A673 (cell line): ENCODE measurements at regions not wholly inside any gene's neighbourhood (a gene's known extent, or its start where the extent isn't known, plus 50 kb on each side); places are given as distances from the start of the nearest gene placed in this dataset.

ENCODE experiments used
- BruUV-seq: library from RNA; stranded (reverse); fragments of 400-500 nt; replicated peaks from 2 replicates; lab custom pipeline; 2021; lab: Mats Ljungman, UMichigan
- CTCF ChIA-PET: fragments of 300-600 bp; sonication (Branson Sonifier 250); formaldehyde crosslinking; loops from one replicate; lab custom pipeline; 2022; ENCODE audit warnings: antibody characterized with exemption; lab: Charles Lee
- POLR2A ChIA-PET: fragments of 300-600 bp; sonication (Branson Sonifier 250); formaldehyde crosslinking; loops from one replicate; lab custom pipeline; 2022; ENCODE audit warnings: antibody characterized with exemption; ENCODE audit not compliant: low non-redundant PET; lab: Charles Lee
- DNase-seq: peaks from one replicate; pipeline ENCODE4 v3.0.0-alpha.2; 2015; ENCODE audit warnings: low spot score
- H3K27ac ChIP-seq: fragments of 200-600 bp; sonication (generic); 2 replicates; pipeline ENCODE4 v1.5.1; 2016; ENCODE audit warnings: mixed run types, low read depth, mild to moderate bottlenecking, mixed read lengths, antibody characterized with exemption, low read length; ENCODE audit not compliant: poor library complexity, severe bottlenecking
- H3K27me3 ChIP-seq: fragments of 200-600 bp; sonication (generic); replicated peaks from 2 replicates; pipeline ENCODE4 v1.6.1; 2017; ENCODE audit warnings: mixed run types, low read depth, mild to moderate bottlenecking, mixed read lengths, antibody characterized with exemption, low read length; ENCODE audit not compliant: insufficient read depth, poor library complexity
- H3K36me3 ChIP-seq: fragments of 200-600 bp; sonication (generic); 2 replicates; pipeline ENCODE4 v1.6.1; 2016; ENCODE audit warnings: mixed run types, mild to moderate bottlenecking, mixed read lengths, antibody characterized with exemption, low read length; ENCODE audit not compliant: insufficient read depth, poor library complexity, severe bottlenecking
- H3K4me1 ChIP-seq: fragments of 200-600 bp; sonication (generic); 2 replicates; pipeline ENCODE4 v1.6.1; 2017; ENCODE audit warnings: mixed run types, mild to moderate bottlenecking, mixed read lengths, antibody characterized with exemption, low read length; ENCODE audit not compliant: insufficient read depth, poor library complexity, severe bottlenecking
- H3K4me3 ChIP-seq: fragments of 200-600 bp; sonication (generic); 2 replicates; pipeline ENCODE4 v1.5.1; 2016; ENCODE audit warnings: low read depth, mixed run types, mild to moderate bottlenecking, mixed read lengths, low read length; ENCODE audit not compliant: poor library complexity, severe bottlenecking
- H3K9me3 ChIP-seq: fragments of 200-600 bp; sonication (generic); 2 replicates; pipeline ENCODE4 v1.6.1; 2016; ENCODE audit warnings: mixed run types, low read depth, mild to moderate bottlenecking, mixed read lengths, antibody characterized with exemption, low read length; ENCODE audit not compliant: poor library complexity, severe bottlenecking
- CTCF ChIP-seq: fragments of 300-800, 200-600 bp; sonication (generic); conservative IDR thresholded peaks from 2 replicates; pipeline ENCODE4 v1.5.1; 2017; ENCODE audit warnings: low read depth, mild to moderate bottlenecking, antibody characterized with exemption, low read length, moderate library complexity, mixed read lengths
- EZH2 ChIP-seq: fragments of 200-600 bp; sonication (generic); IDR thresholded peaks from 2 replicates; pipeline ENCODE4 v1.6.1; 2017; ENCODE audit warnings: borderline replicate concordance, low read depth, mild to moderate bottlenecking, mixed read lengths, antibody characterized with exemption, low read length; ENCODE audit not compliant: poor library complexity, severe bottlenecking
- intact Hi-C: fragments of 100-400 bp; cut with micrococcal nuclease; formaldehyde crosslinking; loops from one replicate; pipeline ENCODE4 v1.10.0; 2022; ENCODE audit not compliant: unreplicated experiment

DNA sequence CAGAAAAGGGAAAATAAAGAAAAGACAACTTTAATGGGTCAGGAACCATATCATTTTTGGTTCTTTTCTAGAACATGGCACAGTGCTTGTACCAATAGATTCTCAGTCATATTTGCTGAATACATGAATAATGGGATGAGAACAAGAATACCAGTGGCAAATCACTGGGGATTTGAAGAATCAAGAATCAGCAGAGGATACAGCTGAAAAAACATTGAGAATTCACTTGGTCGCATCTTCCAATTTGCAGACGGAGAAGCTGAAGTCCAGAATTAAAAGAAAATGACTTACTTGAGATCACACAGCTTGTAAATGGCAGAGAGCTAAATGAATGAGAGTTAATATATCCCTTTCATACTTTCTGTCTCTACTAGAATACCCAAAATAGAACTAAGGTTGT, 362.2 kb downstream of the RAD51AP2 start:
- no peaks in the 10 kb centered on the region for H3K4me1 ChIP-seq
- H3K9me3 ChIP-seq = no peaks in the 10 kb centered on the region
- no peak for DNase-seq
- ChIA-PET POLR2A (no interaction called here), CTCF (no interaction called here)
- H3K36me3 ChIP-seq = no peaks in the 10 kb centered on the region
- BruUV-seq = no TSS peak
- intact Hi-C loops = no loop called here
- H3K4me3 ChIP-seq = no peak overlapping the region
- H3K27ac ChIP-seq = no peak overlapping the region
- H3K27me3 ChIP-seq = no peaks in the 10 kb centered on the region
- TF ChIP-seq EZH2 = no peak
- no peak for TF ChIP-seq CTCF

GRCh38 chr2:17149945-17150344, 368.3 kb downstream of the RAD51AP2 start:
- Histone ChIP-seq H3K27me3 (peaks cover 8% of the 10 kb centered on the region), H3K4me3 (no peak overlapping the region), H3K9me3 (no peaks in the 10 kb centered on the region), H3K4me1 (no peaks in the 10 kb centered on the region), H3K27ac (no peak overlapping the region), H3K36me3 (no peaks in the 10 kb centered on the region)
- POLR2A ChIA-PET = interaction anchor here (0.7 kb wide), 1 partner anchor 148 kb away, joined by 4 read pairs; no protein-coding TSS in a partner anchor
- TF ChIP-seq CTCF (no peak), EZH2 (no peak)
- CTCF ChIA-PET = no interaction called here
- DNase-seq = no peak
- BruUV-seq = no TSS peak
- intact Hi-C loops = loop anchor here (2.0 kb wide), 1 partner anchor 377 kb away; no protein-coding TSS in a partner anchor

DNA sequence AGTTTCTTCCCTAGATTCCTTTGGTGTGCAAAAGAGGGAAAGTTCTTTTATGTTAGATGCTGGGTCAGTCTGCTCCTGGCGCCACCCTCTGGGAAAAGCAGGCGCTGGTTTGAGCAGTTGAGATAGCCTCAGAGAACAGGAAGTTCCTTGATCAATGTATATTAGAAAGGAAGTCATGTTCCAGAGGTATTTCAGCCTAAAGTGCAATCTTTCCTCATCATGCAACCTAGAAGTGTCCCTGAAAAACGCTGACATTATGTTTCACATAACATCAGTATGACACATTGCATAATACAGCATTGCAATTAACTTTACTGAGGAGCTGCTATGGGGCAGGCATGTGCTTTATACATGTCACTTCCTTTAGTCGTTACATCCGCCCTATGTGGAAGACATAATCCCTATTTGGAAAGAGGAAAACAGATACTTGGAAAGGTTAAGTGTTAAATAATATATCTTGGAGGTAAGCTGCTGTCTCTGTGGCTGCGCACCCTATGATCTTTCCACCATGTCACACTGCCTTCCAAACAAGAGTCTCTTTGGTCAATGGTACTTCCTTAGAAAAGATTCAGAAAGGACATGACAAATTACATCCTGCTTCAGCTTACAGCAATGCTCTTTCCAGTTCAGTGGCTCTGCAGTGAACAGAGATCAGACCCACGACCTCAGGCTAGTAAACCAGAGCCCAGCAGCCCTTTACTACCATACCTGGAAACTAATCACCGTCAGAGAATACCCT, 369.7 kb downstream of the RAD51AP2 start:
- Histone ChIP-seq H3K4me3 (no peak overlapping the region), H3K9me3 (no peaks in the 10 kb centered on the region), H3K4me1 (no peaks in the 10 kb centered on the region), H3K27me3 (peaks cover 8% of the 10 kb centered on the region), H3K36me3 (no peaks in the 10 kb centered on the region), H3K27ac (no peak overlapping the region)
- peak; percentile 30 for DNase-seq
- POLR2A ChIA-PET = no interaction called here
- TF ChIP-seq CTCF = peak; percentile 66
- TF ChIP-seq EZH2 = no peak
- no TSS peak for BruUV-seq
- intact Hi-C loops = loop anchor here (2.0 kb wide), 1 partner anchor 376 kb away; no protein-coding TSS in a partner anchor
- CTCF ChIA-PET = interaction anchor here (1.0 kb wide), 1 partner anchor 523 kb away, joined by 4 read pairs; no protein-coding TSS in a partner anchor
